ENCODE measurements at regions not wholly inside any gene's neighbourhood (a gene's known extent, or its start where the extent isn't known, plus 50 kb on each side); places are given as distances from the start of the nearest gene placed in this dataset.

DNA sequence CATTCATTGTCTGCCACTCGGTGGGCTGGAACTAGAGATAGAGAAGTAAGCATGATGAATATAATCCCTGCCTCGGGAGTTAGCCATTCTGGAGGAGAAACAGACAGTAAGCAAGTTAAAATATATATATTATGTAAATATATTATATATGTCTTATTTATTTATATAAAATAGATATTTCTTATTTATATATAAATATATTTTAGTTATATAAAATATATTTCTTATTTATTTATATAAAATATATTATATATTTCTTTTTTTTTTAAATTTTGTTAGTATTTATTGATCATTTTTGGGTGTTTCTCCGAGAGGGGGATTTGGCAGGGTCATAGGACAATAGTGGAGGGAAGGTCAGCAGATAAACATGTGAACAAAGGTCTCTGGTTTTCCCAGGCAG, 78.1 kb upstream of the TBX5 start:
- no CpG with 5 or more reads among the region's 3 CpGs for WGBS (ENCODE audit: insufficient coverage)
- no peaks in the 10 kb centered on the region for H3K9me3 ChIP-seq (ENCODE audit: control insufficient read depth, insufficient read depth, low read length)
- no peak overlapping the region for H3K4me3 ChIP-seq (ENCODE audit: low read depth, low read length)
- H3K4me1 ChIP-seq (ENCODE audit: control insufficient read depth, insufficient read depth, low read length), result peaks cover 7% of the 10 kb centered on the region
- no peak for DNase-seq (ENCODE audit: low read depth in 4 of 6, low spot score in 6 of 6)
- no peaks in the 10 kb centered on the region for H3K36me3 ChIP-seq (ENCODE audit: control insufficient read depth, insufficient read depth, low read length)
- peaks cover 48% of the 10 kb centered on the region for H3K27me3 ChIP-seq (ENCODE audit: control insufficient read depth, insufficient read depth, low read length)
- H3K27ac ChIP-seq (ENCODE audit: low read depth, low read length), result no peak overlapping the region

- 5% methylated on average over 6 of the region's 6 CpGs for WGBS (ENCODE audit: insufficient coverage)
- no peaks in the 10 kb centered on the region for H3K36me3 ChIP-seq (ENCODE audit: control insufficient read depth, insufficient read depth, low read length)
- H3K27ac ChIP-seq (ENCODE audit: low read depth, low read length), result no peak overlapping the region
- peaks cover 7% of the 10 kb centered on the region for H3K4me1 ChIP-seq (ENCODE audit: control insufficient read depth, insufficient read depth, low read length)
- H3K4me3 ChIP-seq (ENCODE audit: low read depth, low read length), result no peak overlapping the region
- peaks cover 74% of the 10 kb centered on the region for H3K27me3 ChIP-seq (ENCODE audit: control insufficient read depth, insufficient read depth, low read length)
- no peaks in the 10 kb centered on the region for H3K9me3 ChIP-seq (ENCODE audit: control insufficient read depth, insufficient read depth, low read length)
- peak in 2 of 6 donors; percentile 1 to 2 for DNase-seq (ENCODE audit: low read depth in 4 of 6, low spot score in 6 of 6)
Measured at GRCh38 chr12:114481200-114481535, 75.2 kb upstream of the TBX5 start.

DNA sequence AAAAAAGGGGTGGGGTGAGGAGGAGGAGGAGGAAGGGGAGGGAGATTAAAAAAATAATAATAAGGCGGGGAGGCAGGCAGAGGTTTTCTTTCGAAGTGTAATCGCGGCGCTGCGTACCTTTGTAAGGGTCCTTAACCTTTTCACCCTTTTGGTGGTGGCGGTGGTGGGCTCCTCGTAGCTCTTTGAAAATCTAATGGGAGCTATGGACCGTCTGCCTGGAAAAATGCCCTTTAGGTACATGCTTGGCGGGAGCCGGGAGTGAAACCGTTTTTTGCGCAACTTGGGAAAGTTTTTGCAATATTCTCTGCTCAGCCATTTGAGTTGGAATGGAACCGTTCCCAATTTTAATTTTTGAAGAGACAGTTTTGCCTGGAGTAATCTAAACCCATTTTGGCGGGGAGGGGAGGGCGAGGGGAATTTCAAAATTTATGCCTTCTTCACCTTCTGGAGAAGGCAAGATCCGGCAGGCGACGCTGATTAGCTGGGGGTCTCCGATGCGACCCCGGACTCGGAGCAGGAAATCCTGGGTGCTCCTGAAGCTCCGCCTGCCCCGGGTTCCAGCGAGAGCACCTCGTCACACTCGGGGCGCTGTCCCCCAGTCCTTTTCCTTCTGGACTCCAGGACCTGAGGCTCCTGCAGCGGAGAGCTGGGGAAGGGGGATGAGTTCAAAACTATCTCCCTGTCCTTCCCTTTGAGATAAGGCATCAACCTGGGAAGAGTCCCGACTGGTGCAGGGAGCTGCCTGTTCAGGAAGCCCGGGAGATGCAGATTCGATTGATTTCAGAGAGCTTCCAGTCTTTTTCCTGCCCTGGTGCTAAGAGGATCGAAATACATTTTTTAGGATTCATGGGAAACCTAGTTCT, 74.6 kb upstream of the TBX5 start:
- H3K4me1 ChIP-seq (ENCODE audit: control insufficient read depth, insufficient read depth, low read length), result peaks cover 7% of the 10 kb centered on the region
- no peak overlapping the region for H3K4me3 ChIP-seq (ENCODE audit: low read depth, low read length)
- no peak overlapping the region for H3K27ac ChIP-seq (ENCODE audit: low read depth, low read length)
- H3K36me3 ChIP-seq (ENCODE audit: control insufficient read depth, insufficient read depth, low read length), result no peaks in the 10 kb centered on the region
- WGBS (ENCODE audit: insufficient coverage), result 2% methylated on average over 32 of the region's 34 CpGs
- DNase-seq (ENCODE audit: low read depth in 4 of 6, low spot score in 6 of 6), result peak in 2 of 6 donors; percentile 4 to 18
- H3K9me3 ChIP-seq (ENCODE audit: control insufficient read depth, insufficient read depth, low read length), result no peaks in the 10 kb centered on the region
- H3K27me3 ChIP-seq (ENCODE audit: control insufficient read depth, insufficient read depth, low read length), result peaks cover 78% of the 10 kb centered on the region

DNA sequence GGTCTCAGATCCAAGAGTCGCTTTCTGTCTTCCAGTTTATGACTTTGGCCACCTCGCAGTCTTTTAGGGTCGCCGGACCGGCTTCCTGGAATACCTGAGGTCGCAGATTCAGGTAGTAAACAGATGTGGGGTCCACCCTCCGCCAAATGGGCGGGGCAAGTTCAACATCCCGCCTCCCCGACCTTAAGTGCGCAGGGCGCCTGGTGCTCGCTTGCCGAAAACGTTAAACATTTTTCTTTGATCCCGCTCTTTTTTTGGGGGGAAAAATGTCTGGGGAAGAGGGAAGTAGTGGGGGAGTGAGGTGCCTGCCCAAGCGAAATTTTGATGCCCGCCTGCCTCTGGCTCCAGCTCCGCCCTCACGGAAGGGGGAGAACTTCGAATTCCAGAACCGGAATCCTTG, 73.9 kb upstream of the TBX5 start:
- Histone ChIP-seq H3K27ac (ENCODE audit: low read depth, low read length) (no peak overlapping the region), H3K4me1 (ENCODE audit: control insufficient read depth, insufficient read depth, low read length) (peaks cover 7% of the 10 kb centered on the region), H3K4me3 (ENCODE audit: low read depth, low read length) (no peak overlapping the region), H3K27me3 (ENCODE audit: control insufficient read depth, insufficient read depth, low read length) (peaks cover 79% of the 10 kb centered on the region), H3K36me3 (ENCODE audit: control insufficient read depth, insufficient read depth, low read length) (no peaks in the 10 kb centered on the region), H3K9me3 (ENCODE audit: control insufficient read depth, insufficient read depth, low read length) (no peaks in the 10 kb centered on the region)
- DNase-seq (ENCODE audit: low read depth in 4 of 6, low spot score in 6 of 6), result peak in 1 of 6 donors; percentile 2
- 2% methylated on average over 15 of the region's 22 CpGs for WGBS (ENCODE audit: insufficient coverage)

GRCh38 chr12:114478865-114479264, 72.9 kb upstream of the TBX5 start:
- Histone ChIP-seq H3K36me3 (ENCODE audit: control insufficient read depth, insufficient read depth, low read length) (no peaks in the 10 kb centered on the region), H3K4me1 (ENCODE audit: control insufficient read depth, insufficient read depth, low read length) (peaks cover 7% of the 10 kb centered on the region), H3K27me3 (ENCODE audit: control insufficient read depth, insufficient read depth, low read length) (peaks cover 82% of the 10 kb centered on the region), H3K4me3 (ENCODE audit: low read depth, low read length) (no peak overlapping the region), H3K27ac (ENCODE audit: low read depth, low read length) (no peak overlapping the region), H3K9me3 (ENCODE audit: control insufficient read depth, insufficient read depth, low read length) (no peaks in the 10 kb centered on the region)
- peak in 1 of 6 donors; percentile 2 for DNase-seq (ENCODE audit: low read depth in 4 of 6, low spot score in 6 of 6)
- WGBS (ENCODE audit: insufficient coverage), result 25% methylated on average over 4 of the region's 5 CpGs

DNA sequence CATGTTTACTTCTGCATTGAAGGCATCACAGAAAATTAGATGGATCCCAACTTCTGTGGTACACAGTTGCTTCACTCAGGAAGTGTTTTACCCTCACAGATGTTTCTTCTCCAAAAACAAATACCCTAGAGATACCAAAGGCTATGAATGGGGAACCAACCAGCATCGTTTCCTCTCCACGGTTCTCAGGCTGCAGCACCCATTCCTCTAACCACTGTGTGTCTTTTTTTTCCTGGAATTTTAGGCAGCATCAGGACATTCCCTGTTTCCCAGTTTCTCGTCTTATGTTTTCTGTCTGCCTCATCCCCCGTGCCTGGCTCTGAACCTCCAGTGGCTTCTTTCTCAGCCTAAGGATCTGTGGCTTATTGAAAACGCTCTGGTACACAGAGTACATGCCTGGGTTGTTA, 72.0 kb upstream of the TBX5 start:
- Histone ChIP-seq H3K36me3 (ENCODE audit: control insufficient read depth, insufficient read depth, low read length) (no peaks in the 10 kb centered on the region), H3K4me3 (ENCODE audit: low read depth, low read length) (no peak overlapping the region), H3K4me1 (ENCODE audit: control insufficient read depth, insufficient read depth, low read length) (peaks cover 7% of the 10 kb centered on the region), H3K9me3 (ENCODE audit: control insufficient read depth, insufficient read depth, low read length) (no peaks in the 10 kb centered on the region), H3K27me3 (ENCODE audit: control insufficient read depth, insufficient read depth, low read length) (peaks cover 79% of the 10 kb centered on the region), H3K27ac (ENCODE audit: low read depth, low read length) (no peak overlapping the region)
- 6% methylated on average over 5 of the region's 5 CpGs for WGBS (ENCODE audit: insufficient coverage)
- no peak for DNase-seq (ENCODE audit: low read depth in 4 of 6, low spot score in 6 of 6)

GRCh38 chr12:114476159-114476558, 70.2 kb upstream of the TBX5 start:
- Histone ChIP-seq H3K9me3 (ENCODE audit: control insufficient read depth, insufficient read depth, low read length) (no peaks in the 10 kb centered on the region), H3K4me3 (ENCODE audit: low read depth, low read length) (no peak overlapping the region), H3K27me3 (ENCODE audit: control insufficient read depth, insufficient read depth, low read length) (peaks cover 72% of the 10 kb centered on the region), H3K4me1 (ENCODE audit: control insufficient read depth, insufficient read depth, low read length) (peaks cover 7% of the 10 kb centered on the region), H3K36me3 (ENCODE audit: control insufficient read depth, insufficient read depth, low read length) (no peaks in the 10 kb centered on the region), H3K27ac (ENCODE audit: low read depth, low read length) (no peak overlapping the region)
- no CpG with 5 or more reads among the region's 2 CpGs for WGBS (ENCODE audit: insufficient coverage)
- DNase-seq (ENCODE audit: low read depth in 4 of 6, low spot score in 6 of 6), result peak in 2 of 6 donors; percentile 29 to 51

GRCh38 chr12:114473717-114474116, 67.8 kb upstream of the TBX5 start:
- WGBS (ENCODE audit: insufficient coverage), result 83% methylated on average over 1 of the region's 3 CpGs
- no peaks in the 10 kb centered on the region for H3K9me3 ChIP-seq (ENCODE audit: control insufficient read depth, insufficient read depth, low read length)
- no peaks in the 10 kb centered on the region for H3K4me1 ChIP-seq (ENCODE audit: control insufficient read depth, insufficient read depth, low read length)
- H3K27me3 ChIP-seq (ENCODE audit: control insufficient read depth, insufficient read depth, low read length), result peaks cover 62% of the 10 kb centered on the region
- H3K36me3 ChIP-seq (ENCODE audit: control insufficient read depth, insufficient read depth, low read length), result no peaks in the 10 kb centered on the region
- no peak for DNase-seq (ENCODE audit: low read depth in 4 of 6, low spot score in 6 of 6)
- no peak overlapping the region for H3K4me3 ChIP-seq (ENCODE audit: low read depth, low read length)
- no peak overlapping the region for H3K27ac ChIP-seq (ENCODE audit: low read depth, low read length)

- Histone ChIP-seq H3K27ac (ENCODE audit: low read depth, low read length) (no peak overlapping the region), H3K9me3 (ENCODE audit: control insufficient read depth, insufficient read depth, low read length) (no peaks in the 10 kb centered on the region), H3K27me3 (ENCODE audit: control insufficient read depth, insufficient read depth, low read length) (peaks cover 55% of the 10 kb centered on the region), H3K4me1 (ENCODE audit: control insufficient read depth, insufficient read depth, low read length) (no peaks in the 10 kb centered on the region), H3K36me3 (ENCODE audit: control insufficient read depth, insufficient read depth, low read length) (no peaks in the 10 kb centered on the region), H3K4me3 (ENCODE audit: low read depth, low read length) (no peak overlapping the region)
- no peak for DNase-seq (ENCODE audit: low read depth in 4 of 6, low spot score in 6 of 6)
- no CpG with 5 or more reads among the region's 2 CpGs for WGBS (ENCODE audit: insufficient coverage)
Measured at GRCh38 chr12:114473018-114473417, 67.1 kb upstream of the TBX5 start.

DNA sequence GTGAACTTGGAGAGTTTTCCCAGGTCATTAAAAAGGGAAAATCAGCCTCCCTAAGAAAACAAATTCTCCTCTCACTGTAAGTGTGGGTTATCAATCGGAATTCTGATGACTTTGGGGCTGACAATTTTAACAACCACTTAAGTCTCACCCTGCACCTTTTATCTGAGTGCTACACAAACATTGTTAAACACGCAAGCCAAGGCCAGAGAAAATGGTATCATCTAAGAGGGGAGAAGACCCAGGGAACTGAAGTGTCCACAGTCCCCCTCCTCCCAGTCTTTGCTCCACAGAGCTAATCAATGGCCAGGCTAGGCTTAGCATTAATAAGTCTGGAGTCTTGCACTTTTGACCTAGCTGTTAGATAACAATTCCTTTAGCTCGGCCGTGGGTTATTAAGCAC, 51.7 kb upstream of the TBX5 start:
- no peak overlapping the region for H3K4me3 ChIP-seq (ENCODE audit: low read depth, low read length)
- H3K9me3 ChIP-seq (ENCODE audit: control insufficient read depth, insufficient read depth, low read length), result no peaks in the 10 kb centered on the region
- no peaks in the 10 kb centered on the region for H3K36me3 ChIP-seq (ENCODE audit: control insufficient read depth, insufficient read depth, low read length)
- 36% methylated on average over 2 of the region's 4 CpGs for WGBS (ENCODE audit: insufficient coverage)
- H3K4me1 ChIP-seq (ENCODE audit: control insufficient read depth, insufficient read depth, low read length), result no peaks in the 10 kb centered on the region
- no peak for DNase-seq (ENCODE audit: low read depth in 4 of 6, low spot score in 6 of 6)
- peaks cover 62% of the 10 kb centered on the region for H3K27me3 ChIP-seq (ENCODE audit: control insufficient read depth, insufficient read depth, low read length)
- no peak overlapping the region for H3K27ac ChIP-seq (ENCODE audit: low read depth, low read length)

Measured in spinal cord (tissue), 9 donors.